Keratinocyte (primary cell): ENCODE measurements at regions not wholly inside any gene's neighbourhood (a gene's known extent, or its start where the extent isn't known, plus 50 kb on each side); places are given as distances from the start of the nearest gene placed in this dataset.

ENCODE experiments used
- EZH2 ChIP-seq: IDR thresholded peaks from one replicate; pipeline ENCODE4 v1.6.1; 2012; ENCODE audit warnings: inconsistent platforms, mild to moderate bottlenecking, low read length, moderate library complexity
- TF ChIP-seq, protein P1 (sequence below), 3 experiments: IDR thresholded peaks in 1 of 3; conservative IDR thresholded peaks in 1 of 3; optimal IDR thresholded peaks in 1 of 3; 2 replicates in 2 of 3; 3 replicates in 1 of 3; pipeline versions ENCODE3 to v1.5.1; 2011; ENCODE audit warnings: low read length in 3 of 3, mild to moderate bottlenecking in 3 of 3, moderate library complexity in 2 of 3, control low read depth in 1 of 3, inconsistent platforms in 1 of 3; ENCODE audit not compliant: insufficient read depth in 2 of 3; ENCODE audit errors: extremely low read depth in 1 of 3

- TF ChIP-seq, protein P1, sequence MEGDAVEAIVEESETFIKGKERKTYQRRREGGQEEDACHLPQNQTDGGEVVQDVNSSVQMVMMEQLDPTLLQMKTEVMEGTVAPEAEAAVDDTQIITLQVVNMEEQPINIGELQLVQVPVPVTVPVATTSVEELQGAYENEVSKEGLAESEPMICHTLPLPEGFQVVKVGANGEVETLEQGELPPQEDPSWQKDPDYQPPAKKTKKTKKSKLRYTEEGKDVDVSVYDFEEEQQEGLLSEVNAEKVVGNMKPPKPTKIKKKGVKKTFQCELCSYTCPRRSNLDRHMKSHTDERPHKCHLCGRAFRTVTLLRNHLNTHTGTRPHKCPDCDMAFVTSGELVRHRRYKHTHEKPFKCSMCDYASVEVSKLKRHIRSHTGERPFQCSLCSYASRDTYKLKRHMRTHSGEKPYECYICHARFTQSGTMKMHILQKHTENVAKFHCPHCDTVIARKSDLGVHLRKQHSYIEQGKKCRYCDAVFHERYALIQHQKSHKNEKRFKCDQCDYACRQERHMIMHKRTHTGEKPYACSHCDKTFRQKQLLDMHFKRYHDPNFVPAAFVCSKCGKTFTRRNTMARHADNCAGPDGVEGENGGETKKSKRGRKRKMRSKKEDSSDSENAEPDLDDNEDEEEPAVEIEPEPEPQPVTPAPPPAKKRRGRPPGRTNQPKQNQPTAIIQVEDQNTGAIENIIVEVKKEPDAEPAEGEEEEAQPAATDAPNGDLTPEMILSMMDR (optimal IDR thresholded peaks at IDR 0.05 in 1 of 3, IDR thresholded peaks at IDR 0.05 in 1 of 3, conservative IDR thresholded peaks at IDR 0.05 in 1 of 3; ENCODE audit: extremely low read depth in 1 of 3, insufficient read depth in 2 of 3, low read length in 3 of 3) = no peak
- TF ChIP-seq EZH2 = no peak
These were observed 63.6 kb downstream of the PCDH7 start for GRCh38 chr4:30783751-30784150.
